B cell (primary cell): ENCODE measurements at regions not wholly inside any gene's neighbourhood (a gene's known extent, or its start where the extent isn't known, plus 50 kb on each side); places are given as distances from the start of the nearest gene placed in this dataset.

Experiments used
- ATAC-seq: fragments of 200-7000 bp; cut with Tn5 transposase; one replicate; pipeline ENCODE4 v1.10.0; 2021; ENCODE audit warnings: low read depth, mild to moderate bottlenecking, moderate number of reproducible peaks, moderate library complexity
- CTCF ChIA-PET: fragments of 350-600 bp; sonication (Branson Sonifier 250); formaldehyde crosslinking; loops from one replicate; lab custom pipeline; 2021; ENCODE audit warnings: antibody characterized with exemption, inconsistent platforms; lab: Charles Lee
- POLR2A ChIA-PET: fragments of 350-600 bp; sonication (Branson Sonifier 250); formaldehyde crosslinking; loops from one replicate; lab custom pipeline; 2021; ENCODE audit warnings: antibody characterized with exemption; lab: Charles Lee
- DNase-seq: peaks from one replicate; pipeline ENCODE4 v3.0.0; 2013
- H2AFZ ChIP-seq: 2 replicates; pipeline ENCODE4 v1.6.1; 2012; ENCODE audit warnings: mild to moderate bottlenecking, low read depth, low read length; ENCODE audit not compliant: insufficient read depth, poor library complexity, severe bottlenecking
- H3K27ac ChIP-seq, 2 donors: 1 replicate in 1 of 2; 2 replicates in 1 of 2; pipeline ENCODE4 v1.5.1; 2012 to 2013; ENCODE audit warnings: low read length in 2 of 2, mild to moderate bottlenecking in 2 of 2, moderate library complexity in 1 of 2
- H3K27me3 ChIP-seq, 4 experiments: fragments of 200-600 bp in 1 of 4; sonication (generic) in 1 of 4; replicated peaks in 1 of 4; 1 replicate in 2 of 4; 2 replicates in 2 of 4; pipeline versions ENCODE4 v1.6.1 to v1.7.0; 2013 to 2016; ENCODE audit warnings: low read length in 3 of 4, mild to moderate bottlenecking in 2 of 4, mixed read lengths in 1 of 4, moderate library complexity in 1 of 4; ENCODE audit not compliant: insufficient read depth in 4 of 4, control insufficient read depth in 3 of 4; ENCODE audit errors: control extremely low read depth in 1 of 4
- H3K36me3 ChIP-seq, 2 experiments: replicated peaks in 1 of 2; 1 replicate in 1 of 2; 2 replicates in 1 of 2; pipeline versions ENCODE4 v1.6.1 to v1.7.1; 2013; ENCODE audit warnings: low read length in 1 of 2; ENCODE audit not compliant: insufficient read depth in 2 of 2, control insufficient read depth in 1 of 2; ENCODE audit errors: control extremely low read depth in 1 of 2, extremely low read depth in 1 of 2
- H3K4me1 ChIP-seq, 2 donors: fragments of 200-600 bp in 1 of 2; sonication (generic) in 1 of 2; 1 replicate in 1 of 2; 2 replicates in 1 of 2; pipeline versions ENCODE4 v1.5.1 to v1.6.1; 2013 to 2017; ENCODE audit warnings: low read length in 2 of 2; ENCODE audit not compliant: control insufficient read depth in 2 of 2, insufficient read depth in 2 of 2
- H3K4me2 ChIP-seq: replicated peaks from 2 replicates; pipeline ENCODE3; 2012; ENCODE audit warnings: mild to moderate bottlenecking, low read depth, low read length; ENCODE audit not compliant: poor library complexity, severe bottlenecking
- H3K4me3 ChIP-seq, 5 experiments: fragments of 200-600 bp in 1 of 5; sonication (generic) in 1 of 5; 1 replicate in 3 of 5; 2 replicates in 2 of 5; pipeline versions ENCODE4 v1.5.1 to v1.7.0; 2011 to 2016; ENCODE audit warnings: low read length in 4 of 5, mild to moderate bottlenecking in 4 of 5, low read depth in 2 of 5, control low read depth in 1 of 5, moderate library complexity in 1 of 5; ENCODE audit not compliant: insufficient read depth in 1 of 5; ENCODE audit errors: control extremely low read depth in 1 of 5, extremely low read depth in 1 of 5
- H3K79me2 ChIP-seq: fragments of 200-600 bp; sonication (generic); one replicate; pipeline ENCODE4 v1.6.0; 2016; ENCODE audit warnings: low read length; ENCODE audit not compliant: control insufficient read depth, insufficient read depth
- H3K9ac ChIP-seq: fragments of 200-600 bp; sonication (generic); 2 replicates; pipeline ENCODE4 v1.6.1; 2017; ENCODE audit warnings: mild to moderate bottlenecking, low read length, moderate library complexity
- H3K9me3 ChIP-seq, 3 donors: one replicate each; pipeline versions ENCODE4 v1.6.1 to v1.7.1; 2013; ENCODE audit warnings: low read length in 2 of 3; ENCODE audit not compliant: control insufficient read depth in 2 of 3, insufficient read depth in 1 of 3; ENCODE audit errors: control extremely low read depth in 1 of 3
- H4K20me1 ChIP-seq: 2 replicates; pipeline ENCODE4 v1.6.0; 2012; ENCODE audit warnings: mild to moderate bottlenecking, low read length; ENCODE audit not compliant: insufficient read depth, control insufficient read depth, poor library complexity, severe bottlenecking
- H3K27ac Mint-ChIP-seq: one replicate; pipeline ENCODE4 v1.8.0; 2021; ENCODE audit warnings: mixed read lengths
- H3K27me3 Mint-ChIP-seq: one replicate; pipeline ENCODE4 v1.8.0; 2021; ENCODE audit warnings: mixed read lengths
- H3K4me1 Mint-ChIP-seq: one replicate; pipeline ENCODE4 v1.8.0; 2021; ENCODE audit warnings: mixed read lengths
- H3K4me3 Mint-ChIP-seq: one replicate; pipeline ENCODE4 v1.8.0; 2021; ENCODE audit warnings: mixed read lengths
- H3K9me3 Mint-ChIP-seq: one replicate; pipeline ENCODE4 v1.8.0; 2022; ENCODE audit warnings: mixed read lengths; ENCODE audit not compliant: insufficient read depth
- CTCF ChIP-seq: fragments of 200-600 bp; IDR thresholded peaks from one replicate; pipeline ENCODE4 v1.8.0; 2022; ENCODE audit warnings: antibody characterized with exemption, mild to moderate bottlenecking
- EZH2 ChIP-seq: IDR thresholded peaks from 2 replicates; pipeline ENCODE4 v1.6.1; 2012; ENCODE audit warnings: borderline replicate concordance, low read depth, mild to moderate bottlenecking, moderate library complexity, low read length; ENCODE audit not compliant: insufficient read depth, poor library complexity, severe bottlenecking
- WGBS: methylation state at CpG from one replicate; pipeline ENCODE4 v1.1.5; 2013; ENCODE audit warnings: missing lambda C conversion rate; ENCODE audit not compliant: insufficient coverage; 5-methylcytosine and 5-hydroxymethylcytosine counted together
- intact Hi-C: fragments of 100-400 bp; cut with micrococcal nuclease; formaldehyde crosslinking; loops from one replicate; pipeline ENCODE4 v1.10.0; 2022

GRCh38 chr9:117542021-117542420, 127.2 kb upstream of the ASTN2 start:
- ChIA-PET POLR2A (no interaction called here), CTCF (no interaction called here)
- Histone ChIP-seq H2AFZ (no peak overlapping the region), H3K79me2 (no peaks in the 10 kb centered on the region), H3K4me2 (no peak overlapping the region), H3K4me1 (no peaks in the 10 kb centered on the region), H3K9ac (no peak overlapping the region), H3K4me3 (no peak overlapping the region), H4K20me1 (no peaks in the 10 kb centered on the region), H3K36me3 (no peaks in the 10 kb centered on the region), H3K27me3 (no peaks in the 10 kb centered on the region), H3K27ac (no peak overlapping the region), H3K9me3 (no peaks in the 10 kb centered on the region)
- H3K27me3 Mint-ChIP-seq, result peaks cover 12% of the 10 kb centered on the region
- no peak overlapping the region for H3K4me3 Mint-ChIP-seq
- intact Hi-C loops, result no loop called here
- WGBS, result no CpG with 5 or more reads among the region's 3 CpGs
- peaks cover 3% of the 10 kb centered on the region for H3K4me1 Mint-ChIP-seq
- ATAC-seq (no peak), DNase-seq (no peak)
- TF ChIP-seq EZH2 (no peak), CTCF (no peak)
- H3K27ac Mint-ChIP-seq, result no peak overlapping the region
- no peaks in the 10 kb centered on the region for H3K9me3 Mint-ChIP-seq

GRCh38 chr9:117541181-117541580, 126.3 kb upstream of the ASTN2 start:
- intact Hi-C loops, result no loop called here
- Mint-ChIP-seq H3K27ac (no peak overlapping the region), H3K4me1 (no peaks in the 10 kb centered on the region), H3K27me3 (peaks cover 8% of the 10 kb centered on the region), H3K9me3 (no peaks in the 10 kb centered on the region), H3K4me3 (no peak overlapping the region)
- TF ChIP-seq CTCF, result no peak
- no peak for TF ChIP-seq EZH2
- Histone ChIP-seq H3K4me2 (no peak overlapping the region), H3K4me1 (no peaks in the 10 kb centered on the region), H3K27me3 (no peaks in the 10 kb centered on the region), H3K9ac (no peak overlapping the region), H4K20me1 (no peaks in the 10 kb centered on the region), H3K27ac (no peak overlapping the region), H2AFZ (no peak overlapping the region), H3K79me2 (no peaks in the 10 kb centered on the region), H3K36me3 (no peaks in the 10 kb centered on the region), H3K4me3 (no peak overlapping the region), H3K9me3 (no peaks in the 10 kb centered on the region)
- DNase-seq, result no peak
- WGBS, result no CpG with 5 or more reads among the region's 8 CpGs
- ATAC-seq, result no peak
- CTCF ChIA-PET, result no interaction called here
- POLR2A ChIA-PET, result no interaction called here
